ENCODE measurements at regions not wholly inside any gene's neighbourhood (a gene's known extent, or its start where the extent isn't known, plus 50 kb on each side); places are given as distances from the start of the nearest gene placed in this dataset.

GRCh38 chr2:88355486-88355885 is 97.0 kb downstream of the FOXI3 start:
- TF ChIP-seq CTCF (conservative IDR thresholded peaks at IDR 0.05), result no peak
- TF ChIP-seq EZH2 (IDR thresholded peaks at IDR 0.05; ENCODE audit: low read depth), result no peak
